Skeletal muscle cell (primary cell): ENCODE measurements at regions not wholly inside any gene's neighbourhood (a gene's known extent, or its start where the extent isn't known, plus 50 kb on each side); places are given as distances from the start of the nearest gene placed in this dataset.
A peak's percentile ranks its signal among the peaks of the same experiment; 100 is the strongest.

Experiments used
- DNase-seq: peaks from one replicate; pipeline ENCODE4 v3.0.0-alpha.2; 2010; ENCODE audit warnings: low read depth
- H3K4me3 ChIP-seq: 2 replicates; pipeline ENCODE4 v1.5.1; 2011; ENCODE audit warnings: low read depth, mild to moderate bottlenecking, control low read depth, low read length, moderate library complexity

DNA sequence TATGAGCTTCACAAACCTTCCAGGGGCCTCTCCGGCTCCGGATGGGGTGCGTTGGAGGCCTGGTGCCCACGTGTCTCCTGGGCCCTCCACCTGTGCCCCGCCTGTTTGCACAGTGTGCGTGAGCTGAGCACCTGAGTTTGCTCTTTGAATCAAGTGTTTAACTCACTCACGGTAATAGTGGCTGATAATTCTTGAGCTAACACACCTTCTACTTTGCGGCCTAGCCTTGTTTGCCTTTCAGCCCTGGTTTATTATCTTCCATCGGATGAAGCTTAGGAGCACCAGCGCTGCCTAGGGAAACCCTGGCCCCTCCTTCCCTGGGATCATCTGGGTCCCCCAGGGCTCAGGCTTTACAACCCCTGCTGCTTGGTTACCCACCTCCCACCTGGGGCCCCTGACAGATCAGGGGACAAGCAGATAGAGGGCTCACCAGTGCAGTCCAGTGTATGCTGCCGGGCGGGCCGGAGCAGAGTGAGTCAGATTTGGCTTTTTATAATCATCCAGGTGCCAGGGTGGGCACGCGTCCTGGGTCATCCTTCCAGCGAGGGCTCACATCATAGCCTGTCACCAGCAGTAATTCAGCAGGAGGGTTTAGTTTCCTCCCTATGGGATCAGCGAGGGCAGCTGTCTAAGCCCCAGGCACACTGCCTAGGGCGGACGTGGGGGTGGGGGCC lies 62.8 kb upstream of the RFLNA start:
- DNase-seq, result no peak
- H3K4me3 ChIP-seq, result no peak overlapping the region

DNA sequence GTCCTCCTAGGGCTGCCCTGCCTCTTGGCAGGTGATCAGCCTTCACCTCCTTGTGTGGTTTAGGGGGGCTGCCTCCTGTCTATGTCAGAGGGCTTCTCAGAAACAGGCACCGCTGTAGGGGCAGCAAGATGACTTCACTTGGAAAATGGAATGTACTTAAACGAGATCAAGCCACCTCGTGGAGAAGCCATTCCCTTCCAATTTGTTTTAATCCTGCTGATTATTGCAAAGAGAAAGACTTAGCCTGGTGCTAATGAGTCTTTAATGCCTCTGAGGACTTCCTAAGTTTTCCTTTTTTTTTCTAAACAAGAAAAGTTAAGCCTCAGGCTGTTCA lies 62.3 kb upstream of the RFLNA start:
- DNase-seq, result no peak
- no peak overlapping the region for H3K4me3 ChIP-seq

- DNase-seq, result peak; percentile 63
These were observed 61.7 kb upstream of the RFLNA start for GRCh38 chr12:124233041-124233796.

GRCh38 chr12:124233846-124234640 lies 60.9 kb upstream of the RFLNA start:
- DNase-seq, result no peak
- H3K4me3 ChIP-seq, result no peak overlapping the region

More at GRCh38 chr12:124233041-124233796, 61.7 kb upstream of the RFLNA start:
- no peak overlapping the region for H3K4me3 ChIP-seq

DNA sequence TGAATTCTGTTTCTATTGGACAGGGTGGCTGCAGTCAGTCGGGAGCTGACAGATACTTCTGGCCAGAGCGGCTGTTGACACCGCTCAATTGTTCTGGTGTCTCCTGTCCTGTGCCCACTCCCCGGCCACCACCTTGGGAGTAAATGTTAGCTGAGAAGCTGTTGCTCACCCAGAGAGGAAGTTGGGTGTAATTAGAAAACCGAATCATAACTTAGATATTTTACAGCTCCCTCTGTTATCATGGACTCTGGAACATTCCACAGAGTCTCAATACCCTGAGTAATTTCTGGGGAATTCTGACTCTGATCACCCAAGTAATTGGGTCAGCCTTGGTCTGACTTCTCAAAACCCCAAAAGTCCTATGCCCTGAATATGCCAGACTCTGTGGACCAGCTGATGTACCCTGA lies 58.3 kb upstream of the RFLNA start:
- peak; percentile 29 for DNase-seq
- no peak overlapping the region for H3K4me3 ChIP-seq

- no peak overlapping the region for H3K4me3 ChIP-seq
- no peak for DNase-seq
These were observed 56.0 kb upstream of the RFLNA start for GRCh38 chr12:124238886-124239285.

GRCh38 chr12:124240493-124240892 lies 54.4 kb upstream of the RFLNA start:
- no peak for DNase-seq
- H3K4me3 ChIP-seq, result no peak overlapping the region

GRCh38 chr12:124241776-124242528 lies 52.9 kb upstream of the RFLNA start:
- no peak for DNase-seq
- no peak overlapping the region for H3K4me3 ChIP-seq

- no peak for DNase-seq
These were observed 52.3 kb upstream of the RFLNA start for GRCh38 chr12:124242529-124243065.

GRCh38 chr12:124243936-124244335 lies 51.0 kb upstream of the RFLNA start:
- H3K4me3 ChIP-seq, result no peak overlapping the region
- DNase-seq, result no peak

More at GRCh38 chr12:124242529-124243065, 52.3 kb upstream of the RFLNA start:
- H3K4me3 ChIP-seq, result no peak overlapping the region
